ENCODE measurements at regions not wholly inside any gene's neighbourhood (a gene's known extent, or its start where the extent isn't known, plus 50 kb on each side); places are given as distances from the start of the nearest gene placed in this dataset.

- TF ChIP-seq CTCF (IDR thresholded peaks at IDR 0.05 in 8 of 11, conservative IDR thresholded peaks at IDR 0.05 in 3 of 11), result no peak
- no peak for TF ChIP-seq POLR2AphosphoS5 (IDR thresholded peaks at IDR 0.05)
- TF ChIP-seq POLR2A (IDR thresholded peaks at IDR 0.05), result no peak
- Histone ChIP-seq H3K9me3 (peaks cover 0 to 12% (median 0%) of the 10 kb centered on the region in 8 donors), H3K36me3 (no peaks in the 10 kb centered on the region), H3K27ac (no peak overlapping the region), H3K27me3 (replicated peaks in 1 of 7) (no peaks in the 10 kb centered on the region), H3K4me3 (no peak overlapping the region), H3K4me1 (no peaks in the 10 kb centered on the region)
- no peak for DNase-seq
- intact Hi-C loops (cut with DNase I; ENCODE audit: low total_unique reads), result no loop called here
- WGBS, 5 donors, result 71 to 86% (median 75%) methylated on average over 2 of the region's 2 CpGs
Observed at GRCh38 chr12:84054811-84055210, 857.8 kb downstream of the SLC6A15 start.

- TF ChIP-seq POLR2A (IDR thresholded peaks at IDR 0.05) (no peak), CTCF (IDR thresholded peaks at IDR 0.05 in 8 of 11, conservative IDR thresholded peaks at IDR 0.05 in 3 of 11) (no peak), POLR2AphosphoS5 (IDR thresholded peaks at IDR 0.05) (no peak)
- intact Hi-C loops (cut with DNase I; ENCODE audit: low total_unique reads), result no loop called here
- no peaks in the 10 kb centered on the region for H3K27me3 ChIP-seq (replicated peaks in 1 of 7)
- 74 to 96% (median 87%) methylated on average over 1 of the region's 1 CpG for WGBS, 5 donors
- DNase-seq, result no peak
- H3K4me1 ChIP-seq, result no peaks in the 10 kb centered on the region
- H3K4me3 ChIP-seq, result no peak overlapping the region
- H3K27ac ChIP-seq, result no peak overlapping the region
- H3K36me3 ChIP-seq, result no peaks in the 10 kb centered on the region
- peaks cover 0 to 6% (median 0%) of the 10 kb centered on the region in 8 donors for H3K9me3 ChIP-seq
Observed at GRCh38 chr12:84047881-84048280, 864.7 kb downstream of the SLC6A15 start.

GRCh38 chr12:84046859-84047258, 865.7 kb downstream of the SLC6A15 start:
- no peaks in the 10 kb centered on the region for H3K36me3 ChIP-seq
- DNase-seq, result no peak
- H3K9me3 ChIP-seq, result peaks cover 0 to 6% (median 0%) of the 10 kb centered on the region in 8 donors
- intact Hi-C loops (cut with DNase I; ENCODE audit: low total_unique reads), result no loop called here
- H3K27ac ChIP-seq, result no peak overlapping the region
- H3K4me1 ChIP-seq, result no peaks in the 10 kb centered on the region
- H3K4me3 ChIP-seq, result no peak overlapping the region
- WGBS, 5 donors, result 85 to 96% (median 94%) methylated on average over 2 of the region's 2 CpGs
- no peaks in the 10 kb centered on the region for H3K27me3 ChIP-seq (replicated peaks in 1 of 7)
- TF ChIP-seq POLR2A (IDR thresholded peaks at IDR 0.05), result no peak
- no peak for TF ChIP-seq CTCF (IDR thresholded peaks at IDR 0.05 in 8 of 11, conservative IDR thresholded peaks at IDR 0.05 in 3 of 11)
- no peak for TF ChIP-seq POLR2AphosphoS5 (IDR thresholded peaks at IDR 0.05)

DNA sequence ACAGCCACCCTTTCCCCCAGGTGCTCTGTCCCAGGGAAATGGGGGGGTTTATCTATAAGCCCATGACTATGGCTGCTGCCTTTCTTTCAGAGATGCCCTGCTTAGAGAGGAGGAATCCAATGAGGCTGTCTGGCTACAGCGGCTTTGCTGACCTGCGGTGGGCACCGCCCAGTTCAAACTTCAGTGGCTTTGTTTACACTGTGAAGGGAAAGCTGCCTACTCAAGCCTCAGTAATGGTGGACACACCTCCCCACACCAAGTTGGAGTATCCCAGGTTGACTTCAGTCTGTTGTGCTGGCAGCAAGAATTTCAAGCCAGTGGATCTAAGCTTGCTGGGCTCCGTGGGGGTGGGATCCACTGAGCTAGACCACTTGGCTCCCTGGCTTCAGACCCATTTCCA, 869.2 kb downstream of the SLC6A15 start:
- intact Hi-C loops (cut with DNase I; ENCODE audit: low total_unique reads), result no loop called here
- 83 to 95% (median 93%) methylated on average over 4 of the region's 4 CpGs for WGBS, 5 donors
- Histone ChIP-seq H3K4me3 (no peak overlapping the region), H3K27ac (no peak overlapping the region), H3K9me3 (peaks cover 0 to 15% (median 3%) of the 10 kb centered on the region in 8 donors), H3K27me3 (replicated peaks in 1 of 7) (no peaks in the 10 kb centered on the region), H3K36me3 (no peaks in the 10 kb centered on the region), H3K4me1 (no peaks in the 10 kb centered on the region)
- no peak for TF ChIP-seq CTCF (IDR thresholded peaks at IDR 0.05 in 8 of 11, conservative IDR thresholded peaks at IDR 0.05 in 3 of 11)
- TF ChIP-seq POLR2AphosphoS5 (IDR thresholded peaks at IDR 0.05), result no peak
- TF ChIP-seq POLR2A (IDR thresholded peaks at IDR 0.05), result no peak
- DNase-seq, result no peak

All from spleen (tissue), 11 donors.